Neuron (in vitro differentiated cells): ENCODE measurements at regions not wholly inside any gene's neighbourhood (a gene's known extent, or its start where the extent isn't known, plus 50 kb on each side); places are given as distances from the start of the nearest gene placed in this dataset.
"Not testable (repeated sequence)": the region's sequence is repeated elsewhere in the genome, so short reads cannot be mapped to it uniquely, and the experiment has no call there.

Experiments
- H2AFZ ChIP-seq: one replicate; pipeline ENCODE4 v1.6.1; 2013; ENCODE audit warnings: low read depth, mild to moderate bottlenecking, inconsistent platforms, low read length, moderate library complexity
- H3K27me3 ChIP-seq: one replicate; pipeline ENCODE4 v1.6.1; 2013; ENCODE audit warnings: low read length; ENCODE audit not compliant: insufficient read depth
- H3K36me3 ChIP-seq: one replicate; pipeline ENCODE4 v1.6.1; 2013; ENCODE audit warnings: low read length; ENCODE audit not compliant: insufficient read depth
- H3K4me1 ChIP-seq: one replicate; pipeline ENCODE4 v1.6.1; 2013; ENCODE audit warnings: low read length; ENCODE audit not compliant: insufficient read depth
- H3K4me3 ChIP-seq: 2 replicates; pipeline ENCODE4 v1.5.1; 2013; ENCODE audit warnings: mild to moderate bottlenecking, low read length, moderate library complexity
- H3K9me3 ChIP-seq: one replicate; pipeline ENCODE4 v1.6.1; 2013; ENCODE audit warnings: low read length

- no peaks in the 10 kb centered on the region for H3K27me3 ChIP-seq
- peaks cover 16% of the 10 kb centered on the region for H3K4me1 ChIP-seq
- H3K9me3 ChIP-seq, result no peaks in the 10 kb centered on the region
- peak overlapping the region; percentile 32 for H2AFZ ChIP-seq
- H3K4me3 ChIP-seq, result no peak overlapping the region
- no peaks in the 10 kb centered on the region for H3K36me3 ChIP-seq
These were observed 364.0 kb downstream of the CNTN6 start for GRCh38 chr3:1456781-1457311.

GRCh38 chr3:1462371-1462770, 369.5 kb downstream of the CNTN6 start:
- H2AFZ ChIP-seq, result no peak overlapping the region
- H3K9me3 ChIP-seq, result no peaks in the 10 kb centered on the region
- H3K4me3 ChIP-seq, result no peak overlapping the region
- H3K4me1 ChIP-seq, result peaks cover 26% of the 10 kb centered on the region
- no peaks in the 10 kb centered on the region for H3K36me3 ChIP-seq
- H3K27me3 ChIP-seq, result no peaks in the 10 kb centered on the region

GRCh38 chr3:1462856-1463450, 370.1 kb downstream of the CNTN6 start:
- Histone ChIP-seq H2AFZ (no peak overlapping the region), H3K4me1 (peaks cover 25% of the 10 kb centered on the region), H3K36me3 (no peaks in the 10 kb centered on the region), H3K4me3 (no peak overlapping the region), H3K27me3 (no peaks in the 10 kb centered on the region), H3K9me3 (no peaks in the 10 kb centered on the region)

- not testable (repeated sequence) for H3K9me3 ChIP-seq
These were observed 372.3 kb downstream of the CNTN6 start for GRCh38 chr3:1465091-1465490.

GRCh38 chr3:1468145-1468544, 375.3 kb downstream of the CNTN6 start:
- no peaks in the 10 kb centered on the region for H3K9me3 ChIP-seq

More at GRCh38 chr3:1465091-1465490, 372.3 kb downstream of the CNTN6 start:
- not testable (repeated sequence) for H3K4me3 ChIP-seq, H2AFZ ChIP-seq, H3K27me3 ChIP-seq, H3K36me3 ChIP-seq
- H3K4me1 ChIP-seq, result peaks cover 25% of the 10 kb centered on the region

GRCh38 chr3:1469248-1469647, 376.4 kb downstream of the CNTN6 start:
- Histone ChIP-seq H3K27me3 (no peaks in the 10 kb centered on the region), H2AFZ (no peak overlapping the region), H3K36me3 (no peaks in the 10 kb centered on the region), H3K9me3 (no peaks in the 10 kb centered on the region), H3K4me1 (no peaks in the 10 kb centered on the region), H3K4me3 (no peak overlapping the region)

More at GRCh38 chr3:1468145-1468544, 375.3 kb downstream of the CNTN6 start:
- Histone ChIP-seq H3K27me3 (no peaks in the 10 kb centered on the region), H2AFZ (no peak overlapping the region), H3K36me3 (no peaks in the 10 kb centered on the region), H3K4me1 (peaks cover 6% of the 10 kb centered on the region), H3K4me3 (no peak overlapping the region)

- H2AFZ ChIP-seq, result no peak overlapping the region
- no peaks in the 10 kb centered on the region for H3K27me3 ChIP-seq
- no peaks in the 10 kb centered on the region for H3K9me3 ChIP-seq
- no peak overlapping the region for H3K4me3 ChIP-seq
- no peaks in the 10 kb centered on the region for H3K36me3 ChIP-seq
- no peaks in the 10 kb centered on the region for H3K4me1 ChIP-seq
These were observed 376.9 kb downstream of the CNTN6 start for GRCh38 chr3:1469687-1470086.

GRCh38 chr3:1477669-1478068, 384.8 kb downstream of the CNTN6 start:
- Histone ChIP-seq H3K9me3 (no peaks in the 10 kb centered on the region), H3K4me1 (no peaks in the 10 kb centered on the region), H3K4me3 (no peak overlapping the region), H3K27me3 (no peaks in the 10 kb centered on the region), H3K36me3 (no peaks in the 10 kb centered on the region), H2AFZ (no peak overlapping the region)

- no peaks in the 10 kb centered on the region for H3K4me1 ChIP-seq
- no peak overlapping the region for H3K4me3 ChIP-seq
These were observed 402.6 kb downstream of the CNTN6 start for GRCh38 chr3:1495466-1495865.

GRCh38 chr3:1499694-1500093, 406.9 kb downstream of the CNTN6 start:
- no peaks in the 10 kb centered on the region for H3K9me3 ChIP-seq

More at GRCh38 chr3:1495466-1495865, 402.6 kb downstream of the CNTN6 start:
- no peaks in the 10 kb centered on the region for H3K27me3 ChIP-seq
- no peaks in the 10 kb centered on the region for H3K9me3 ChIP-seq
- H3K36me3 ChIP-seq, result no peaks in the 10 kb centered on the region
- no peak overlapping the region for H2AFZ ChIP-seq

GRCh38 chr3:1501406-1502115, 408.7 kb downstream of the CNTN6 start:
- Histone ChIP-seq H3K36me3 (no peaks in the 10 kb centered on the region), H3K9me3 (no peaks in the 10 kb centered on the region), H3K4me1 (no peaks in the 10 kb centered on the region), H3K27me3 (no peaks in the 10 kb centered on the region), H2AFZ (no peak overlapping the region), H3K4me3 (no peak overlapping the region)

More at GRCh38 chr3:1499694-1500093, 406.9 kb downstream of the CNTN6 start:
- Histone ChIP-seq H3K4me1 (no peaks in the 10 kb centered on the region), H3K27me3 (no peaks in the 10 kb centered on the region), H3K4me3 (no peak overlapping the region), H3K36me3 (no peaks in the 10 kb centered on the region), H2AFZ (no peak overlapping the region)

- H3K36me3 ChIP-seq, result no peaks in the 10 kb centered on the region
- no peaks in the 10 kb centered on the region for H3K9me3 ChIP-seq
- no peaks in the 10 kb centered on the region for H3K27me3 ChIP-seq
- H2AFZ ChIP-seq, result no peak overlapping the region
- no peak overlapping the region for H3K4me3 ChIP-seq
- H3K4me1 ChIP-seq, result no peaks in the 10 kb centered on the region
These were observed 413.3 kb downstream of the CNTN6 start for GRCh38 chr3:1506090-1506489.

- H3K36me3 ChIP-seq, result no peaks in the 10 kb centered on the region
- no peaks in the 10 kb centered on the region for H3K9me3 ChIP-seq
- H3K27me3 ChIP-seq, result no peaks in the 10 kb centered on the region
- H2AFZ ChIP-seq, result no peak overlapping the region
- no peak overlapping the region for H3K4me3 ChIP-seq
- H3K4me1 ChIP-seq, result no peaks in the 10 kb centered on the region
These were observed 420.8 kb downstream of the CNTN6 start for GRCh38 chr3:1513662-1514061.
